Upper lobe of left lung (tissue), 4 donors: ENCODE measurements at regions not wholly inside any gene's neighbourhood (a gene's known extent, or its start where the extent isn't known, plus 50 kb on each side); places are given as distances from the start of the nearest gene placed in this dataset.

Experiments
- CTCF ChIP-seq, 6 experiments: fragments of 450-650 bp in 4 of 6; fragments of 200-600 bp in 2 of 6; sonication (generic) in 2 of 6; IDR thresholded peaks; one replicate each; pipeline ENCODE4 v1.5.1; 2016 to 2019; ENCODE audit warnings: antibody characterized with exemption in 6 of 6
- POLR2A ChIP-seq, 4 donors: fragments of 450-650 bp; IDR thresholded peaks; one replicate each; pipeline ENCODE4 v1.5.1; 2016 to 2017; ENCODE audit warnings: antibody characterized with exemption in 4 of 4, mild to moderate bottlenecking in 2 of 4
- POLR2AphosphoS5 ChIP-seq, 2 donors: sonication (generic); formaldehyde crosslinking; IDR thresholded peaks; one replicate each; pipeline ENCODE4 v1.5.1; 2017; ENCODE audit warnings: antibody characterized with exemption in 2 of 2

GRCh38 chr3:111392894-111393398 is 149.1 kb upstream of the CD96 start:
- TF ChIP-seq CTCF (IDR thresholded peaks at IDR 0.05) (no peak), POLR2AphosphoS5 (IDR thresholded peaks at IDR 0.05) (no peak), POLR2A (IDR thresholded peaks at IDR 0.05) (no peak)
